ENCODE measurements at regions not wholly inside any gene's neighbourhood (a gene's known extent, or its start where the extent isn't known, plus 50 kb on each side); places are given as distances from the start of the nearest gene placed in this dataset.
"Not testable (repeated sequence)": the region's sequence is repeated elsewhere in the genome, so short reads cannot be mapped to it uniquely, and the experiment has no call there.

- DNase-seq (ENCODE audit: low spot score): no peak
These were observed 221.3 kb upstream of the TCERG1L start for GRCh38 chr10:131532745-131533341.

DNA sequence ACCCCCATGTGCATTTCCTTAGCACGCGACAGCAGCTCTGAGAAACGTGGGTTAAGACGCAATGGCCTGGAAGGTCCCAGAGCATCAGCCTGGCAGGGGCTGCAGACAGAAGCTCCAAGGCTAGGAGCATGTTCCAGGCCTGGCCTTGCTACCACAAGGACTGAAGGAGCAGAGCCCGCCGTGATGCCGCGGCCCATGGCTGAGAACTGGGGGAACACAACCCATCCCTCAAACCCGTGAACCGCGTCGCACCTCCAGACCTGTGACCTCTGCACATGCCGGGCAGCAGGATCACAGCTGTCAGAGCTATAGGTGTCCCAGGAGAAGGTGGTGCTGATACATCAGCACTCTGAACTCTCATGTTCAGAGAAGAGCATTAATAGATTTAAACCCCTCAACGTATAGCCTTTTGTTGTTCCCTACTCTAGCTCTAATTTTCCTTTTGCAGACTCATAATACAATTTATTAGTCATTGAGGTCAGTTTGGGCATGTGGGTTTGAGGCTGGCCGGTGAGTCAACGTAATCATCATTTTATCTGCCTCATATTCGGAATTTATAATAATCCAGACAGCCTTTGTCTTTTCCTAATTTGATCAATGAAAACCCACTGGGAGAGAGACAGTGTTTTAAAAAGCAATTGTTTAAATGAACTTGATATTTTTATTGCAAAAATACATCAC, 222.5 kb upstream of the TCERG1L start:
- DNase-seq (ENCODE audit: low spot score): no peak

- no peak for DNase-seq (ENCODE audit: low spot score)
These were observed 223.3 kb upstream of the TCERG1L start for GRCh38 chr10:131534836-131535235.

DNA sequence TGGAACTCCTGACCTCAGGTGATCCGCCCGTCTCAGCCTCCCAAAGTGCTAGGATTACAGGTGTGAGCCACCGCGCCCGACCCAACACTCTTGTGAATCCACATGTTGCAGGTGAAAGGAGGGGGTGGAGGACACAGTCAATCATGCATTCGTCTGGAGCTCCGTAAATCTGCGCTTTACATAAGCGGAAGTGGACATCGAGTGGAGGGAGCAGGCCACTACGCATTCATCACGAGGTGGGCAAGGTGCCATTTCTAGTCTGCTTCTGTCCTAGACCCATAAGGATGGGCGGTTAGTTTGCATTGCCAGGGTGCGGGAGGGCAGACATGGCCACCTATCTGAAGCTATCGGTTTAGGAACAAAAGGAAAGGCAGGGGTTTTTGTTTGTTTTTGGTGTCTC, 225.2 kb upstream of the TCERG1L start:
- DNase-seq (ENCODE audit: low spot score): no peak

GRCh38 chr10:131537281-131537680, 225.8 kb upstream of the TCERG1L start:
- no peak for DNase-seq (ENCODE audit: low spot score)

GRCh38 chr10:131544495-131544894, 233.0 kb upstream of the TCERG1L start:
- no peak for DNase-seq (ENCODE audit: low spot score)

DNA sequence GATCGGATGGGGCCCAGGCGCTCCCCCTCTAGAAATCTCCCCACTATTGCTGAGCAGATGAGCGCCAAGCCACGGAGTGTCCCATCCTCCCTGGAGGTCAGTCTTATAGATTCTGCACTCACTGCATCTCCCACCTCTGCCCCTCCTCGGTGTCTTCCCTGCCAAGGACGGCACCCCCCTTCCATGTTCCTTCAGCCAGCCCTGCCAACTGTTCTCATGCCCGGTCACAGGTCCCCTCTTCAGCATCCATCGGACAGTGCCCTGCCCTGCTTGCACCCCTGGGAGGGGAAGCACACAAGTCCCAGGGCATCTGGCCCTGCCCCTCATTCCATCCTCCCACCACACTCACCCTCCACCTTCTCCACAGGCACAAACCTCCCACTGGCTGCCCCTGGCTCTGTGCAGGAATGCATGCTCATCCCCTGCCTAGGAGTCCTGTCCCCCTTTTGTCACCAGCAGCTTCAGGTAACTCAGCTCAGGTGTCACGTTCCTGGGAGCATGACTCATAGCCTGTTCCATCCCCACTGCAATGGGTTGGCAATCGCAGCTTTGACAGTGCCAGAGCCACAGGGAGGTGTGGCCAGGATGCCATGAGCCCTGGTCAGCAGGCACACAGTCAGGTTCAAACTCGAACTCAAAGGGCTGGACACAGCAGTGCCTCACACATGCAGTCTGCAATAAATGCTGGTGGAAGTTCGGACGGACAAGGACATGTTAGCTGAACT, 234.7 kb upstream of the TCERG1L start:
- DNase-seq (ENCODE audit: low spot score): no peak

DNA sequence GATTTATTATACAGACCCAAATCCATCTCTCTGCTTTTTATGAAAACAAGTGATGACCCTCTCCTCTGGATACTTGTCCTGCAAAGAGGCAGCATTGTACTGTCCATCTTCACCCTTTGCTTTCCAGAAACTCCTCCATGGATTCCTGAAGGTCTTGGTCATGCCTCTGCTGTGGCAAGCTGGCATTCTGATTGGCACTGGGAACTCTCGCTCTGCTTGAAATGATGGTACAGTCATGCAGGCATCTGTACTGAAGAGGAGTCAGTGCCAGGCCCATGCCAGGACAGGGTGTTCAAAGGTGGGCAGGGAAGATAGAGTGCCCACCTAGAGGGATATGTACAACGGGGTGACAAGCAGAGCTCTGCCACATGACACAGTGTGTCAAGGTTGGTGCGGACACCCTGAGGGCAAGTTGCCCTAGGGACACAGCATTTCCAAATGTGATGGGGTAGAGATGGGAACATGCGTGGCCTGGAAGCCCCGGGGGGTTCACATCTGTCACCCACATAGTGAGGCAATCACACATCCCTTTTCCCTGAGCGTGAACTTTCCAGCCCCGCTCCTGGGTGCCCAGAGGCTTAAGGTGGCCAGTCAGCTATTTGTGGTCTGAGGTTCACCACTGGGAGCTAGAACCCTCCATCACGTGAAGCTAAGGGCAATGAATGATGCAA, 235.7 kb upstream of the TCERG1L start:
- no peak for DNase-seq (ENCODE audit: low spot score)

DNA sequence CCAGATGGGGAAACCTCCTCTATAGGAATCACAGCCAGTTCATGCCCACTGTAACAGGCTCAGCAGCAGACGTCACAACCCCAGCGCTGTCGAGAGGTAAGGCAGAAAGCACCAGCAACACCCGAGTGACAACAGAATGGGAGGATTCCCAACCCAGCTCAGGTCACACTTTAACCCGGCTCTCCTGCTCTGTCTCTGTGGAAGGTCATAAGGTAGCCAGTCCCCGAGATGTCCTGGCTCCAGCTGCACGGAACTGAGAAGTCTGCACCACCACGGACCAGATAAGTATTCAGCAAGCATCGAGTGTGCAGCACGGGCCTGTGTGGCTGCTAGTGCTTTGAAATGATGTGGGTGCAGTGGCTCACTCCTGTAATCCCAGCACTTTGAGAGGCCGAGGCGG, 236.7 kb upstream of the TCERG1L start:
- no peak for DNase-seq (ENCODE audit: low spot score)

DNA sequence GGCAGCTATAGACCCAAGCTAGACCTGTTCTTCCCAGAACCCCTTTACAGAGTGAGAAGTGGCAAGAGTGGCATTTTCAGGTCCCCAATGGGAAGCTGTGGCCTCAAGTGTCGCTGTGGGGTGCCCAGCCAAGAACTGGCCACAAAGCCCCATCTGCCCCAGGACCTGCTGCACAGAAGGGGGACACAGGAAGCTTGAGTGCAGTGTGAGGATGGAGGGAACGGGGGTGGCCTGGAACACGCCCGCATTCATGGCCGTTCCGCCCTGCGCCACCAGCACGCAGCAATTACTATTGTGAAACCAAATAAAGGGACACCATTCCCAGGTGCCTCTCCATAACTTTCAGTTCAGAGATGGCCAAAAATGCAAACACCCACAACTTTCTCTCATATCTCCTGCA, 237.6 kb upstream of the TCERG1L start:
- no peak for DNase-seq (ENCODE audit: low spot score)

GRCh38 chr10:131553121-131553520, 241.6 kb upstream of the TCERG1L start:
- DNase-seq (ENCODE audit: low spot score): no peak

DNA sequence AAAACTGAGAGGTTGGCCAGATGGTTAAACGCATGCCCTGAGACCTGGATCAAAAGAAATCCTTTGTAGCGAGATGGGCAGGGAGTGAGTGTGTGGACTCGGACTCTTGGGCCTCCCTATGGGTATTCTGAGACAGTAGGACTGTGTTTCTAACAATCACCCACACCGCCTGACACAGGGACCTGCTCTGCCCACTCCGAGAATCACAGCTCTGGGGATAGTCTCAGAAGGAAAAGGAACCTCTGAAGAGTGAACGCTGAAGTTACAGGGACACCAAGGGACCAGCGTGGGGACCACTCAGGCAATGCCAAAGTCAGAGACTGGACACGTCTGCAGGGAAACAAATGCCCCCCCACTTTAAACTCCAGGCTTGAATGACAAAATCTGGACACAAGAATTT, 242.1 kb upstream of the TCERG1L start:
- no peak for DNase-seq (ENCODE audit: low spot score)

DNA sequence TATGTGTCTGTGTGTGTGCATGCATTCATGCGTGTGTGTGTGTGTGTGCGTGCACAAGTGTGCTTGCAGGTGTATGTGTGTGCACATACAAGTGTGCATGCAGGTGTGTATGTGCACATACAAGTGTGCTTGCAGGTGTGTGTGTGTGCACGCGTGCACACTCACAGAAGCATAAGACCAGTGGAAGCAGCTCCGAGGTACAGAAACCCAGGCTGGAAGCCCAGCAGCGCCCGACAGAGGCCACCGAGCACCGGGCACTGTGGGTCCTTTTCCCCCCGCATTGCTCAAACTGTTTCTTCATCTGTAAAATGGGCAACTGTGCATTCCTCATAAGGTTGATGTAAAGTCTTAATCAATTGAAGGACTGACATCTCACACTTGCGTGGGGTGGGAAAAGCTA, 243.3 kb upstream of the TCERG1L start:
- no peak for DNase-seq (ENCODE audit: low spot score)

GRCh38 chr10:131555406-131555805, 243.9 kb upstream of the TCERG1L start:
- DNase-seq (ENCODE audit: low spot score): no peak

DNA sequence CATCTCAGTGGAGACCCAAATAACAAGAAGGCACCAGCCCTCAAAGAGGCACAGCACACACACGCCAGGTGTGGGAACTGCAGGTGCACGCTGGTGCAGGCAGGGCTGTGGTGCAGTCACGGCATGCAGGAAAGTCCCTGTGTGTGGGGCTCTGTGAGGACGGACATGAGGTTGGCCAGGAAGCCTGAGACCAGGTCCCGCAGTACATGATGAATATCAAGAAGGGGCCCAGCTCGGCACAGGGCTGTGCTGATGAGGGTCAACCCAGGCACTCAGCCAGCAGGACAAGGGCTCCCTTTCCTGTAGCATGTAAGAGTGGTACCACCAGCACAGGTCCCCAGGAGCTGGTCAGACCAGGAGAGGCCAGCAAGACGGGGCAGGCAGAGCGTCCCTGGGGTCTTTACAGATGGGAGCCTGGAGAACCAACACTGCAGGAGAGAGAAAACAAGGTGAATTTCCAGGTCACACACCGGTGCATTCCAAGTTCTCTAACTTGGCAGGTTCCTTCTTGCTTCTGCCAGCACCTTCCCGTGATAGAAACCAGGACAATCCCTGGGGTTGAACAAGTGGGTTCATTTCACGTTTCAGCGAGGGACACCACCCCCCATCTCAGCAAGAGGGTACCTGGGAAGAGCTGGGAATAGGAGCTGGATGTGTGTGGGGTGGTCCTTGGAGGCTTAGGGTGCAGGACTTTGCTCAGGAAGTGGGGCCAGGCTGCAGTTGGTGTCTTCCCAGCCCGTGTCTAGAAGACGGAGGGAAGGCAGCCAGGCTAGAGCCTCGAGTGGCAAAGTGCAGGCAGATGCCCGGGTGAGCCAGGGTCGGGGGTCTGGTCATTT, 244.8 kb upstream of the TCERG1L start:
- no peak for DNase-seq (ENCODE audit: low spot score)

GRCh38 chr10:131556897-131557495, 245.5 kb upstream of the TCERG1L start:
- DNase-seq (ENCODE audit: low spot score): no peak

DNA sequence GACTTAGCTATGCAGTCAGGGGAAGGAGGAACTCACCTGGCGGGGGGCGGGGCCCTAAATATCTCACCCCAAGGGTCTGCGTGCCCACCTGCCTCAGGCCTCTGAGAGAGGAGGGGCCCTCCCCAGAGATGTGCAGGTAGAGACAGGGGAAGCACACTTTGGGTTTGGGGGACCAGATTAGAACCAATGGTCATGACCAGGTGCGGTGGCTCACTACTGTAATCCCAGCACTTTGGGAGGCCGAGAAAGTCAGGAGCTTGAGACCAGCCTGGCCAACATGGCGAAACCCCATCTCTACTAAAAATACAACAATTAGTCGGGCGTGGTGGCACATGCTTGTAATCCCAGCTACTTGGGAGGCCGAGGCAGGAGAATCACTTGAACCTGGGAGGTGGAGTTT, 246.4 kb upstream of the TCERG1L start:
- DNase-seq (ENCODE audit: low spot score): not testable (repeated sequence)

GRCh38 chr10:131559450-131559911, 248.0 kb upstream of the TCERG1L start:
- DNase-seq (ENCODE audit: low spot score): no peak

DNA sequence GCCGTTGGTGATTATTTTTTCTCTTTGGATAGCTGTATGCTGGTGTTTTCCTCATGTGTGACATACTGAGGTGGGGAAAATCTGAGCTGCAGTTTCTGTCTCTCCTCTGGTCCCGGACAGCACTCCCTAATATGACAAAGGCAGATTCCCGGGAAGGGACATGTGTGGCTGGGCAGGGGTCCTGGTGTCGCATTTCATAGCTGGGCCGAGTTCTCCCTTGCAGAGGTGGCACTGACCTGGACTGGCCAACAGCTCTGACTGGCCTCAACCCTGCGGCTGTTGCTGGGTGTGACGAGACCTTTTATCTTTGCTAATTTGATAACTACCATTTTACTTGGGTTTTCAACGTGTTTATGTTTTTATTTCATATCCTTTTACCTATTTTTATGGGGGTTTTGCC, 248.6 kb upstream of the TCERG1L start:
- DNase-seq (ENCODE audit: low spot score): no peak

- no peak for DNase-seq (ENCODE audit: low spot score)
These were observed 249.3 kb upstream of the TCERG1L start for GRCh38 chr10:131560706-131561355.

DNA sequence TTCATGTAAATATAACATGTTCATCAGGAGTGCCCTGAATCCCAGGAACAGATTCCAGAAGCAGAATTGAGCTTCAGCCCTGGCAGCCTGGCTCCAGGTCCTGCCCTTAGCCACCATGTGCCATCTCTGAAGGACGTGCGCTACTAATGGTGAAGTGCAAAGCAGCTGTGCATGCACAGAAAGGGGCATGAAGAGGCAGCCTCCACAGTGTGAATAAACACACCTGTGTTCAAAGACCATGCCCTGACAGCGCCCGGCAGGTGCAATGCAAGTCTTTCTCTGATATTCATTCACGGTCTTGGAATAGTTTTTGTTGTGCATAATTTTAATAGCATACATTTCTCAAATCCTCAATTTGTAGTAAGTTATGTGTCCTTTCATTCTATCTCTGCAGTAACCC, 250.4 kb upstream of the TCERG1L start:
- DNase-seq (ENCODE audit: low spot score): no peak

Measured in hematopoietic multipotent progenitor cell treated with erythropoietin and hydrocortisone succinate and interleukin-3 and kit ligand, for 17 days (in vitro differentiated cells).